HCT116 (cell line): ENCODE measurements at regions not wholly inside any gene's neighbourhood (a gene's known extent, or its start where the extent isn't known, plus 50 kb on each side); places are given as distances from the start of the nearest gene placed in this dataset.

Source experiments
- ATAC-seq: fragments of 200-7000 bp; cut with Tn5 transposase; 2 replicates; pipeline ENCODE4 v1.9.1; 2020; ENCODE audit warnings: mild to moderate bottlenecking, moderate library complexity
- BruUV-seq: library from RNA; stranded (reverse); fragments of 400-500 nt; replicated peaks from 2 replicates; lab custom pipeline; 2021; lab: Mats Ljungman, UMichigan
- CTCF ChIA-PET: fragments of 300-600 bp; sonication (Branson Sonifier 250); formaldehyde crosslinking; loops from one replicate; lab custom pipeline; 2021; ENCODE audit warnings: antibody characterized with exemption; lab: Charles Lee
- POLR2A ChIA-PET: fragments of 300-600, 350-600 bp; sonication (Branson Sonifier 250); formaldehyde crosslinking; loops from one replicate; lab custom pipeline; 2021; ENCODE audit warnings: antibody characterized with exemption; lab: Charles Lee
- RAD21 ChIA-PET, 2 experiments: fragments of 300-600 bp; sonication (Branson Sonifier 250); formaldehyde crosslinking; loops; one replicate each; lab custom pipeline; 2023; ENCODE audit warnings: low total read pairs in 2 of 2; ENCODE audit not compliant: uncharacterized antibody in 2 of 2, unreplicated experiment in 2 of 2, low non-redundant PET in 1 of 2; lab: Charles Lee
- DNase-seq: peaks from one replicate; pipeline ENCODE4 v3.0.0-alpha.2; 2010; ENCODE audit warnings: low read depth, low spot score
- H2AFZ ChIP-seq: fragments of 200-600 bp; shearing (Covaris generic), sonication (generic); 2 replicates; pipeline ENCODE4 v1.6.1; 2017; ENCODE audit warnings: low read depth, mixed run types, mixed read lengths, antibody characterized with exemption, low read length; ENCODE audit not compliant: poor library complexity, severe bottlenecking
- H3K27ac ChIP-seq: 2 replicates; pipeline ENCODE4 v1.5.1; 2012; ENCODE audit warnings: low read depth, low read length
- H3K27me3 ChIP-seq: fragments of 200-600 bp; sonication (generic); 2 replicates; pipeline ENCODE4 v1.6.1; 2016; ENCODE audit warnings: mixed run types, low read length, mixed read lengths; ENCODE audit not compliant: insufficient read depth
- H3K36me3 ChIP-seq, 2 experiments: fragments of 200-500 bp in 1 of 2; fragments of 200-600 bp in 1 of 2; sonication (Bioruptor generic) in 1 of 2; sonication (generic) in 1 of 2; 2 replicates each; pipeline versions ENCODE4 v1.5.1 to v1.6.1; 2014 to 2016; ENCODE audit warnings: low read length in 2 of 2, inconsistent platforms in 1 of 2, mixed read lengths in 1 of 2, mixed run types in 1 of 2; ENCODE audit not compliant: insufficient read depth in 2 of 2, control insufficient read depth in 1 of 2
- H3K4me1 ChIP-seq, 2 experiments: fragments of 200-600 bp in 1 of 2; sonication (generic) in 1 of 2; 2 replicates each; pipeline versions ENCODE4 v1.5.1 to v1.6.1; 2012 to 2017; ENCODE audit warnings: low read length in 2 of 2, inconsistent platforms in 1 of 2, mild to moderate bottlenecking in 1 of 2, mixed read lengths in 1 of 2, mixed run types in 1 of 2, moderate library complexity in 1 of 2; ENCODE audit not compliant: insufficient read depth in 2 of 2, control insufficient read depth in 1 of 2
- H3K4me2 ChIP-seq: fragments of 200-600 bp; sonication (generic); 2 replicates; pipeline ENCODE4 v1.6.1; 2017; ENCODE audit warnings: mixed run types, low read length, mixed read lengths
- H3K4me3 ChIP-seq, 2 experiments: fragments of 200-600 bp in 1 of 2; sonication (generic) in 1 of 2; replicated peaks in 1 of 2; 2 replicates each; pipeline ENCODE4 v1.5.1; 2011 to 2016; ENCODE audit warnings: low read length in 2 of 2, control low read depth in 1 of 2, low read depth in 1 of 2, mild to moderate bottlenecking in 1 of 2, mixed read lengths in 1 of 2, mixed run types in 1 of 2
- H3K79me2 ChIP-seq: fragments of 200-600 bp; sonication (generic); 2 replicates; pipeline ENCODE4 v1.6.1; 2017; ENCODE audit warnings: mild to moderate bottlenecking, mixed run types, low read length, moderate library complexity, mixed read lengths; ENCODE audit not compliant: insufficient read depth
- H3K9ac ChIP-seq: fragments of 200-600 bp; sonication (generic); 2 replicates; pipeline ENCODE4 v1.6.1; 2016; ENCODE audit warnings: low read length, mixed read lengths
- H3K9me2 ChIP-seq: fragments of 200-600 bp; sonication (generic), shearing (Covaris generic); 2 replicates; pipeline ENCODE4 v1.6.1; 2017; ENCODE audit warnings: mixed run types, mild to moderate bottlenecking, moderate library complexity; ENCODE audit not compliant: insufficient read depth
- H3K9me3 ChIP-seq, 2 experiments: fragments of 200-500 bp in 1 of 2; fragments of 200-600 bp in 1 of 2; sonication (Bioruptor generic) in 1 of 2; sonication (generic) in 1 of 2; 2 replicates each; pipeline ENCODE4 v1.6.1; 2014 to 2017; ENCODE audit warnings: low read length in 2 of 2, mixed read lengths in 2 of 2, inconsistent platforms in 1 of 2, low read depth in 1 of 2, mild to moderate bottlenecking in 1 of 2, mixed run types in 1 of 2, moderate library complexity in 1 of 2; ENCODE audit not compliant: control insufficient read depth in 1 of 2, insufficient read depth in 1 of 2
- H4K20me1 ChIP-seq: fragments of 200-600 bp; sonication (generic), shearing (Covaris generic); 2 replicates; pipeline ENCODE4 v1.6.1; 2017; ENCODE audit warnings: mixed run types, mild to moderate bottlenecking, moderate library complexity; ENCODE audit not compliant: insufficient read depth
- CBX3 ChIP-seq: IDR thresholded peaks from 2 replicates; pipeline ENCODE4 v1.6.1; 2012; ENCODE audit warnings: low read depth
- CEBPB ChIP-seq: IDR thresholded peaks from 2 replicates; pipeline ENCODE4 v1.6.1; 2012; ENCODE audit warnings: low read depth
- EGR1 ChIP-seq: IDR thresholded peaks from 2 replicates; pipeline ENCODE4 v1.6.1; 2012; ENCODE audit warnings: low read depth
- ELF1 ChIP-seq: IDR thresholded peaks from 2 replicates; pipeline ENCODE4 v1.6.1; 2012; ENCODE audit warnings: low read depth, borderline replicate concordance
- EZH2phosphoT487 ChIP-seq: fragments of 200-600 bp; IDR thresholded peaks from 2 replicates; pipeline ENCODE4 v1.6.1; 2018; ENCODE audit warnings: antibody characterized with exemption, borderline replicate concordance
- JUND ChIP-seq: IDR thresholded peaks from 2 replicates; pipeline ENCODE4 v1.6.1; 2012
- POLR2A ChIP-seq: IDR thresholded peaks from 2 replicates; pipeline ENCODE4 v1.7.0; 2011; ENCODE audit warnings: borderline replicate concordance; ENCODE audit not compliant: insufficient read depth, insufficient read length; ENCODE audit errors: extremely low read depth
- RAD21 ChIP-seq: IDR thresholded peaks from 2 replicates; pipeline ENCODE4 v1.6.1; 2012; ENCODE audit warnings: low read depth, mild to moderate bottlenecking
- SP1 ChIP-seq: IDR thresholded peaks from 2 replicates; pipeline ENCODE4 v1.6.1; 2012; ENCODE audit warnings: low read depth
- ZFX ChIP-seq: fragments of 450-650 bp; IDR thresholded peaks from 2 replicates; pipeline ENCODE4 v1.6.1; 2017
- intact Hi-C: fragments of 100-400 bp; cut with micrococcal nuclease; formaldehyde crosslinking; loops from 2 replicates; pipeline ENCODE4 v1.10.0; 2022
- TF ChIP-seq, protein P1 (sequence below), 3 experiments: fragments of 200-600 bp in 1 of 3; sonication (generic) in 1 of 3; IDR thresholded peaks in 2 of 3; conservative IDR thresholded peaks in 1 of 3; 2 replicates each; pipeline ENCODE4 v1.5.1; 2012 to 2017; ENCODE audit warnings: low read depth in 2 of 3, low read length in 2 of 3, antibody characterized with exemption in 1 of 3, borderline replicate concordance in 1 of 3, control low read depth in 1 of 3, mild to moderate bottlenecking in 1 of 3, mixed read lengths in 1 of 3, mixed run types in 1 of 3, moderate library complexity in 1 of 3; ENCODE audit not compliant: insufficient read depth in 1 of 3
- TF ChIP-seq, protein P2 (sequence below): IDR thresholded peaks from 2 replicates; pipeline ENCODE4 v1.6.1; 2012
- TF ChIP-seq, protein P3 (sequence below): IDR thresholded peaks from 2 replicates; pipeline ENCODE4 v1.6.1; 2011; ENCODE audit warnings: mild to moderate bottlenecking, low read length, moderate library complexity; ENCODE audit not compliant: insufficient replicate concordance; ENCODE audit errors: extremely low read depth

DNA sequence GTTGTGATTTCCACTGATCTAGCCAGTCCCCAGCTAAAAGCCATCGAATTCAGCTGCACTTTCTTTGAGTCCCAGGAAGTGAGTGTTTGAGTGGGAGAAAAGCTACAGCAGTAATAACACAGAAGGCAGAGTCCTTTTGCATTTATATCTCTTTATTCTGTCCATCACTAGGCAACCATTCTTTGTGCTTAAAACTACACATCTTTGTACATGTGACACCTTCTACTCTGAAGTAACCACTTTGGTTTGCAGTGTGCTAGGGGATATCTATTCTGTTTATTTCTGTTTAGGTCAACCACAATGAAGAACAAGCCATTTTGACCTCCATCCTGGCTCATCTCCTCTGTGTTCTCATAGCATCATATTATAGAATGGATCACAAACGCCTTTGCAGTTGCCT lies 226.0 kb upstream of the SERP2 start:
- TF ChIP-seq, protein P1, sequence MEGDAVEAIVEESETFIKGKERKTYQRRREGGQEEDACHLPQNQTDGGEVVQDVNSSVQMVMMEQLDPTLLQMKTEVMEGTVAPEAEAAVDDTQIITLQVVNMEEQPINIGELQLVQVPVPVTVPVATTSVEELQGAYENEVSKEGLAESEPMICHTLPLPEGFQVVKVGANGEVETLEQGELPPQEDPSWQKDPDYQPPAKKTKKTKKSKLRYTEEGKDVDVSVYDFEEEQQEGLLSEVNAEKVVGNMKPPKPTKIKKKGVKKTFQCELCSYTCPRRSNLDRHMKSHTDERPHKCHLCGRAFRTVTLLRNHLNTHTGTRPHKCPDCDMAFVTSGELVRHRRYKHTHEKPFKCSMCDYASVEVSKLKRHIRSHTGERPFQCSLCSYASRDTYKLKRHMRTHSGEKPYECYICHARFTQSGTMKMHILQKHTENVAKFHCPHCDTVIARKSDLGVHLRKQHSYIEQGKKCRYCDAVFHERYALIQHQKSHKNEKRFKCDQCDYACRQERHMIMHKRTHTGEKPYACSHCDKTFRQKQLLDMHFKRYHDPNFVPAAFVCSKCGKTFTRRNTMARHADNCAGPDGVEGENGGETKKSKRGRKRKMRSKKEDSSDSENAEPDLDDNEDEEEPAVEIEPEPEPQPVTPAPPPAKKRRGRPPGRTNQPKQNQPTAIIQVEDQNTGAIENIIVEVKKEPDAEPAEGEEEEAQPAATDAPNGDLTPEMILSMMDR (IDR thresholded peaks at IDR 0.05 in 2 of 3, conservative IDR thresholded peaks at IDR 0.05 in 1 of 3; ENCODE audit: borderline replicate concordance in 1 of 3, insufficient read depth in 1 of 3, low read depth in 2 of 3, low read length in 2 of 3), result no peak
- TF ChIP-seq RAD21 (no peak), POLR2A (no peak), ELF1 (no peak), JUND (no peak)
- TF ChIP-seq, all 23 proteins: peak for 0
- intact Hi-C loops, result no loop called here
- Histone ChIP-seq H4K20me1 (no peaks in the 10 kb centered on the region), H3K79me2 (no peaks in the 10 kb centered on the region), H3K9me2 (no peaks in the 10 kb centered on the region), H3K27ac (no peak overlapping the region), H3K4me1 (peaks cover 12 to 17% of the 10 kb centered on the region in 2 experiments), H2AFZ (no peak overlapping the region), H3K27me3 (no peaks in the 10 kb centered on the region), H3K9me3 (no peaks in the 10 kb centered on the region), H3K9ac (no peak overlapping the region), H3K4me3 (no peak overlapping the region), H3K36me3 (no peaks in the 10 kb centered on the region), H3K4me2 (no peak overlapping the region)
- POLR2A ChIA-PET, result interaction anchor here (1.6 kb wide), 1 partner anchor 289 kb away, joined by 4 read pairs; no protein-coding TSS in a partner anchor
- BruUV-seq, result no TSS peak
- CTCF ChIA-PET, result no interaction called here
- RAD21 ChIA-PET, result no interaction called here
- no peak for DNase-seq
- ATAC-seq, result no peak

DNA sequence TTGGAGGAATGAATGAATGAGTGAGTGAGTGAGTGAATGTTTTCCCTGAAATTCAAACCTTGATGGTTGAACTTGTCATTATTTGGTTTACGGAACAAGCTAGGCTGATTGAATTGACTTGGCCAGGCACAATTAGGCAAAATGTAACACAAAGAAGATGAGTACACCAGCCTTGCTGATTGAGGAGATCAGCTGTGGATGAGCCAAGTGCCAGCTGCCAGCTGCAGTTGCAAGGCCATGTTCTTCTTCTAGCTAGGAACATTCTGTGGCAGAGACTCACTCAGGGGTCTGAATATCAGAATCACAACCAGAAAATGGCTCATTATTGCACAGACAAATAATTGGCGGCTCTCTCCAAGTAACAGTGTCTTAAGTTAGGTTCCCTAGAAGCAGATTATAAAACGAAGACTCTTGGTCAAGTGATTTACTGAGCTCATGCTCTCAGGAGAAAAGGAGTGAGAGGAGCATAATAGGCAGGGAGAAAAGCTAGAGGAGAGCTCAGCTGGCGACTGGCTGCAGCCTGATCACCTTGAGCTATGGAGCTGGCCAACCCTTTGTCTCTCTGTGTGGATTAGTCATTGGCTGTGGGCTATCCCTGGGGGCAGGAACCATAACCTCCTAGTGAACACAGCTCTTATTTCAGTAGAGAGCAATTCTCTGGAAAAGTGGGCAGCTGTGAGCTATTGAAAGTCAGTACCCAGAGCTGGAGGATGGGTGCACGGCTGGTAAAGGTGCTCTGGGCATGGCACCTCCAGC lies 225.3 kb upstream of the SERP2 start:
- H3K27me3 ChIP-seq, result no peaks in the 10 kb centered on the region
- DNase-seq (no peak), ATAC-seq (no peak)
- TF ChIP-seq CBX3, result no peak
- TF ChIP-seq, protein P2, sequence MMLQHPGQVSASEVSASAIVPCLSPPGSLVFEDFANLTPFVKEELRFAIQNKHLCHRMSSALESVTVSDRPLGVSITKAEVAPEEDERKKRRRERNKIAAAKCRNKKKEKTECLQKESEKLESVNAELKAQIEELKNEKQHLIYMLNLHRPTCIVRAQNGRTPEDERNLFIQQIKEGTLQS, result no peak
- TF ChIP-seq EZH2phosphoT487, result no peak
- no peak for TF ChIP-seq EGR1
- no peak for TF ChIP-seq SP1
- TF ChIP-seq, protein P3, sequence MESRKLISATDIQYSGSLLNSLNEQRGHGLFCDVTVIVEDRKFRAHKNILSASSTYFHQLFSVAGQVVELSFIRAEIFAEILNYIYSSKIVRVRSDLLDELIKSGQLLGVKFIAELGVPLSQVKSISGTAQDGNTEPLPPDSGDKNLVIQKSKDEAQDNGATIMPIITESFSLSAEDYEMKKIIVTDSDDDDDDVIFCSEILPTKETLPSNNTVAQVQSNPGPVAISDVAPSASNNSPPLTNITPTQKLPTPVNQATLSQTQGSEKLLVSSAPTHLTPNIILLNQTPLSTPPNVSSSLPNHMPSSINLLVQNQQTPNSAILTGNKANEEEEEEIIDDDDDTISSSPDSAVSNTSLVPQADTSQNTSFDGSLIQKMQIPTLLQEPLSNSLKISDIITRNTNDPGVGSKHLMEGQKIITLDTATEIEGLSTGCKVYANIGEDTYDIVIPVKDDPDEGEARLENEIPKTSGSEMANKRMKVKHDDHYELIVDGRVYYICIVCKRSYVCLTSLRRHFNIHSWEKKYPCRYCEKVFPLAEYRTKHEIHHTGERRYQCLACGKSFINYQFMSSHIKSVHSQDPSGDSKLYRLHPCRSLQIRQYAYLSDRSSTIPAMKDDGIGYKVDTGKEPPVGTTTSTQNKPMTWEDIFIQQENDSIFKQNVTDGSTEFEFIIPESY, result no peak
- TF ChIP-seq ZFX, result no peak
- no peak for TF ChIP-seq CEBPB
- RAD21 ChIA-PET, result no interaction called here
- no peak overlapping the region for H3K4me3 ChIP-seq
- intact Hi-C loops, result no loop called here
- no peak overlapping the region for H2AFZ ChIP-seq
- no peaks in the 10 kb centered on the region for H4K20me1 ChIP-seq
- CTCF ChIA-PET, result no interaction called here
- H3K9ac ChIP-seq, result no peak overlapping the region
- no peaks in the 10 kb centered on the region for H3K79me2 ChIP-seq
- no peaks in the 10 kb centered on the region for H3K9me2 ChIP-seq
- H3K4me1 ChIP-seq, result peaks cover 5 to 10% of the 10 kb centered on the region in 2 experiments
- H3K9me3 ChIP-seq, result no peaks in the 10 kb centered on the region
- no peak overlapping the region for H3K27ac ChIP-seq
- no TSS peak for BruUV-seq
- no peaks in the 10 kb centered on the region for H3K36me3 ChIP-seq
- no peak overlapping the region for H3K4me2 ChIP-seq
- POLR2A ChIA-PET, result interaction anchor here (1.6 kb wide), 1 partner anchor 288 kb away, joined by 4 read pairs; no protein-coding TSS in a partner anchor
